WI38 (cell line): ENCODE measurements at regions not wholly inside any gene's neighbourhood (a gene's known extent, or its start where the extent isn't known, plus 50 kb on each side); places are given as distances from the start of the nearest gene placed in this dataset.

Experiments used
- H3K4me3 ChIP-seq: 2 replicates; pipeline ENCODE4 v1.5.1; 2011; ENCODE audit warnings: low read depth, mild to moderate bottlenecking, control low read depth, low read length
- CTCF ChIP-seq: IDR thresholded peaks from 2 replicates; pipeline ENCODE4 v1.5.1; 2012; ENCODE audit warnings: low read depth, mild to moderate bottlenecking, control low read depth, low read length

GRCh38 chr5:15385037-15385436, 114.9 kb upstream of the FBXL7 start:
- TF ChIP-seq CTCF, result no peak
- no peak overlapping the region for H3K4me3 ChIP-seq

GRCh38 chr5:15384581-15384980, 115.4 kb upstream of the FBXL7 start:
- H3K4me3 ChIP-seq, result no peak overlapping the region
- no peak for TF ChIP-seq CTCF

- no peak for TF ChIP-seq CTCF
- no peak overlapping the region for H3K4me3 ChIP-seq
Measured at GRCh38 chr5:15384176-15384575, 115.8 kb upstream of the FBXL7 start.

GRCh38 chr5:15383469-15383868, 116.5 kb upstream of the FBXL7 start:
- no peak overlapping the region for H3K4me3 ChIP-seq
- TF ChIP-seq CTCF, result peak; percentile 23; the same call in 1 of the 2 replicates

GRCh38 chr5:15383021-15383420, 117.0 kb upstream of the FBXL7 start:
- TF ChIP-seq CTCF, result no peak
- H3K4me3 ChIP-seq, result no peak overlapping the region

- no peak for TF ChIP-seq CTCF
- H3K4me3 ChIP-seq, result no peak overlapping the region
Measured at GRCh38 chr5:15377573-15378340, 122.2 kb upstream of the FBXL7 start.

GRCh38 chr5:15376803-15377202, 123.2 kb upstream of the FBXL7 start:
- TF ChIP-seq CTCF, result no peak
- no peak overlapping the region for H3K4me3 ChIP-seq
